C4-2B (cell line): ENCODE measurements at regions not wholly inside any gene's neighbourhood (a gene's known extent, or its start where the extent isn't known, plus 50 kb on each side); places are given as distances from the start of the nearest gene placed in this dataset.

Experiments used
- CTCF ChIP-seq: fragments of 450-650 bp; conservative IDR thresholded peaks from 2 replicates; pipeline ENCODE4 v1.5.1; 2017; ENCODE audit warnings: mild to moderate bottlenecking
- ZFX ChIP-seq: fragments of 450-650 bp; IDR thresholded peaks from 2 replicates; pipeline ENCODE4 v1.6.1; 2017

GRCh38 chr13:22461854-22462490 lies 718.8 kb upstream of the SGCG start:
- TF ChIP-seq CTCF (no peak), ZFX (no peak)
